H1 (cell line): ENCODE measurements at regions not wholly inside any gene's neighbourhood (a gene's known extent, or its start where the extent isn't known, plus 50 kb on each side); places are given as distances from the start of the nearest gene placed in this dataset.

ENCODE experiments used
- BACH1 ChIP-seq: IDR thresholded peaks from 2 replicates; pipeline ENCODE4 v1.6.1; 2012; ENCODE audit warnings: low read length, improper control_type of control experiment
- CTCF ChIP-seq, 3 experiments: IDR thresholded peaks; 1 replicate in 2 of 3; 2 replicates in 1 of 3; pipeline versions ENCODE4 v1.5.1 to v1.6.1; 2011; ENCODE audit warnings: low read length in 3 of 3, mild to moderate bottlenecking in 3 of 3, inconsistent platforms in 2 of 3, low read depth in 1 of 3, moderate library complexity in 1 of 3; ENCODE audit not compliant: insufficient read depth in 1 of 3; ENCODE audit errors: control extremely low read depth in 1 of 3
- EZH2 ChIP-seq: fragments of 200-600 bp; sonication (generic); IDR thresholded peaks from 2 replicates; pipeline ENCODE4 v1.7.1; 2012; ENCODE audit warnings: low read depth, mild to moderate bottlenecking, moderate library complexity, low read length, inconsistent platforms; ENCODE audit not compliant: severe bottlenecking
- POLR2A ChIP-seq, 2 experiments: IDR thresholded peaks; 1 replicate in 1 of 2; 2 replicates in 1 of 2; pipeline ENCODE4 v1.6.1; 2011; ENCODE audit warnings: low read depth in 2 of 2, low read length in 2 of 2, mild to moderate bottlenecking in 2 of 2; ENCODE audit errors: control extremely low read depth in 1 of 2
- RFX5 ChIP-seq: IDR thresholded peaks from 2 replicates; pipeline ENCODE4 v1.6.1; 2011; ENCODE audit warnings: low read depth, low read length, improper control_type of control experiment, borderline replicate concordance
- RNF2 ChIP-seq: fragments of 200-900, 300-1000 bp; sonication (generic); IDR thresholded peaks from 2 replicates; pipeline ENCODE4 v1.7.1; 2016; ENCODE audit warnings: borderline replicate concordance, low read depth, mild to moderate bottlenecking, antibody characterized with exemption, low read length; ENCODE audit not compliant: poor library complexity, severe bottlenecking; ENCODE audit errors: missing control alignments
- USF2 ChIP-seq: IDR thresholded peaks from 2 replicates; pipeline ENCODE4 v1.6.1; 2011; ENCODE audit warnings: low read length, improper control_type of control experiment
- ZNF274 ChIP-seq: IDR thresholded peaks from 2 replicates; pipeline ENCODE4 v1.7.0; 2012; ENCODE audit warnings: low read length, borderline replicate concordance; ENCODE audit errors: extremely low read depth

- no peak for TF ChIP-seq EZH2
- no peak for TF ChIP-seq RFX5
- TF ChIP-seq ZNF274 = no peak
- TF ChIP-seq BACH1 = no peak
- no peak for TF ChIP-seq RNF2
- TF ChIP-seq USF2 = no peak
- no peak for TF ChIP-seq CTCF (IDR thresholded peaks at IDR 0.05; ENCODE audit: control extremely low read depth in 1 of 3, insufficient read depth in 1 of 3, low read depth in 1 of 3, low read length in 3 of 3)
- TF ChIP-seq POLR2A (IDR thresholded peaks at IDR 0.05; ENCODE audit: control extremely low read depth in 1 of 2, low read depth in 2 of 2, low read length in 2 of 2) = no peak
These were observed 79.9 kb downstream of the HACD1 start for GRCh38 chr10:17537281-17537680.
